ENCODE measurements at regions not wholly inside any gene's neighbourhood (a gene's known extent, or its start where the extent isn't known, plus 50 kb on each side); places are given as distances from the start of the nearest gene placed in this dataset.

DNA sequence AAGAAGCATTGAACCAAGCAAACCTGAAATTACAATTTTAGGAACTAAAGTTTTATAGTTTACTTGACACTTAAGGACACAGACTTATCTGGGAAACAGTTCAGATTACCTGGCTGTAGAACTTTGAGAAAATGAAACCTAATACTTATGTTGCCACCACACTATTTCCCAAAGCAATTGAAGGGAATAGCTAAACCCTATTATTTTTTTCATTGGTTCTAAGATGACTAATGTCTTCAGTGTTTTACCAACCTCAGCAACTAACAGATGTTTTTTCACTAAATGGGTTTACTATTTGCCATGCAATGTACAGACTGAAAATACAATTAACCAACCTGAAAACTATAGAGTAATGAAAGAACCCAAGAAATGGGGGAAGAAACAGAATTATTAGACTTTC lies 689.6 kb downstream of the SORCS1 start:
- H3K9me3 ChIP-seq (ENCODE audit: control insufficient read depth in 2 of 3, low read length in 3 of 3): no peaks in the 10 kb centered on the region
- peaks cover 0 to 15% (median 5%) of the 10 kb centered on the region in 11 donors for H3K9me3 Mint-ChIP-seq
- no peak overlapping the region for H3K27ac ChIP-seq (ENCODE audit: low read depth, low read length)
- H3K27me3 ChIP-seq (ENCODE audit: control insufficient read depth in 2 of 2, insufficient read depth in 2 of 2, low read length in 2 of 2): no peaks in the 10 kb centered on the region
- DNase-seq (no peak), ATAC-seq (no peak)
- ChIA-PET CTCF (no interaction called here), POLR2A (no interaction called here)
- no peak overlapping the region for H3K4me3 ChIP-seq (ENCODE audit: low read length)
- no peak overlapping the region for H3K4me3 Mint-ChIP-seq
- H3K27ac Mint-ChIP-seq: no peak overlapping the region
- no peaks in the 10 kb centered on the region for H3K4me1 ChIP-seq (ENCODE audit: control insufficient read depth in 2 of 2, insufficient read depth in 2 of 2, low read length in 2 of 2)
- no peaks in the 10 kb centered on the region for H3K4me1 Mint-ChIP-seq
- H3K27me3 Mint-ChIP-seq: no peaks in the 10 kb centered on the region
- intact Hi-C loops (cut with micrococcal nuclease): no loop called here
- no peaks in the 10 kb centered on the region for H3K36me3 Mint-ChIP-seq
- H3K36me3 ChIP-seq (ENCODE audit: control insufficient read depth in 2 of 3, insufficient read depth in 3 of 3, low read length in 3 of 3): no peaks in the 10 kb centered on the region

DNA sequence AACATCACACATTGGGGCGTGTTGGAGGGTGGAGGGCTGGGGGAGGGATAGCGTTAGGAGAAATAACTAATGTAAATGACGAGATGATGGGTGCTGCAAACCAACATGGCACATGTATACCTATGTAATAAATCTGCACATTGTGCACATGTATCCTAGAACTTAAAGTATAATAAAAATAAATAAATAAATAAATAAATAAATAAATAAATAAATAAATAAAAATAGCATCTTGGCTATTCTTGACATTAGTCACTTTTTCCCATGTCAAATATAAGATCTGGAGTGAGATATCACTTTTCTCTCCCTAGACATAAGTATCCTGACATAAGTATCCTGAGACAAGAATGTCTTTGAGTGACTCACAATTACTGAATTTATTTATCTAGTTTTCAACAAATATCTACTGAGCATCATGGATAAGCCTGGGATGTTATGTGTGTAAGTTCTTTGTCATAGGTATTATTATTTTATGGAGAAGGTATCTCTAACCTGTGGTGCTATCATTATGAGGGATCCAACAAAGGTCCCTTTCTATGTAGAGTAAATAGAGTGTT lies 691.3 kb downstream of the SORCS1 start:
- Mint-ChIP-seq H3K4me3 (no peak overlapping the region), H3K36me3 (no peaks in the 10 kb centered on the region), H3K4me1 (no peaks in the 10 kb centered on the region), H3K27me3 (no peaks in the 10 kb centered on the region), H3K27ac (no peak overlapping the region), H3K9me3 (peaks cover 0 to 24% (median 7%) of the 10 kb centered on the region in 11 donors)
- H3K27ac ChIP-seq (ENCODE audit: low read depth, low read length): no peak overlapping the region
- no peaks in the 10 kb centered on the region for H3K27me3 ChIP-seq (ENCODE audit: control insufficient read depth in 2 of 2, insufficient read depth in 2 of 2, low read length in 2 of 2)
- ATAC-seq (no peak), DNase-seq (no peak)
- no peaks in the 10 kb centered on the region for H3K4me1 ChIP-seq (ENCODE audit: control insufficient read depth in 2 of 2, insufficient read depth in 2 of 2, low read length in 2 of 2)
- no peaks in the 10 kb centered on the region for H3K36me3 ChIP-seq (ENCODE audit: control insufficient read depth in 2 of 3, insufficient read depth in 3 of 3, low read length in 3 of 3)
- intact Hi-C loops (cut with micrococcal nuclease): no loop called here
- ChIA-PET CTCF (no interaction called here), POLR2A (no interaction called here)
- no peak overlapping the region for H3K4me3 ChIP-seq (ENCODE audit: low read length)
- H3K9me3 ChIP-seq (ENCODE audit: control insufficient read depth in 2 of 3, low read length in 3 of 3): no peaks in the 10 kb centered on the region

DNA sequence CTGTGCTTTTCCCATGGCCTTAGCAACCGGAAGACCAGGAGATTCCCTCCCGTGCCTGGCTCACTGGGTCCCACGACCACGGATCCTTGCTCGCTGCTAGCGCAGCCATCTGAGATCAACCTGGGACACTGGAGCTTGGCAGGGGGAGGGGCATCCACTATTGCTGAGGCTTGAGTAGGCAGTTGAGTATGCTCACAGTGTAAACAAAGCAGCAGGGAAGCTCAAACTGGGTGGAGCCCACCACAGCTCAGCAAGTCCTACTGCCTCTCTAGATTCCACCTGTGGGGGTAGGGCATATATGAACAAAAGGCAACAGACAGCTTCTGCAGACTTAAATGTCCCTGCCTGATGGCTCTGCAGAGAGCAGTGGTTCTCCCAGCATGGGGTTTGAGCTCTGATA lies 697.0 kb downstream of the SORCS1 start:
- no peaks in the 10 kb centered on the region for H3K27me3 Mint-ChIP-seq
- Histone ChIP-seq H3K9me3 (ENCODE audit: control insufficient read depth in 2 of 3, low read length in 3 of 3) (no peaks in the 10 kb centered on the region), H3K4me3 (ENCODE audit: low read length) (no peak overlapping the region), H3K36me3 (ENCODE audit: control insufficient read depth in 2 of 3, insufficient read depth in 3 of 3, low read length in 3 of 3) (no peaks in the 10 kb centered on the region), H3K27ac (ENCODE audit: low read depth, low read length) (no peak overlapping the region), H3K4me1 (ENCODE audit: control insufficient read depth in 2 of 2, insufficient read depth in 2 of 2, low read length in 2 of 2) (no peaks in the 10 kb centered on the region), H3K27me3 (ENCODE audit: control insufficient read depth in 2 of 2, insufficient read depth in 2 of 2, low read length in 2 of 2) (no peaks in the 10 kb centered on the region)
- no peaks in the 10 kb centered on the region for H3K4me1 Mint-ChIP-seq
- H3K36me3 Mint-ChIP-seq: no peaks in the 10 kb centered on the region
- ATAC-seq (no peak), DNase-seq (no peak)
- H3K9me3 Mint-ChIP-seq: peaks cover 2 to 36% (median 20%) of the 10 kb centered on the region in 11 donors
- ChIA-PET CTCF (no interaction called here), POLR2A (no interaction called here)
- no peak overlapping the region for H3K27ac Mint-ChIP-seq
- no peak overlapping the region for H3K4me3 Mint-ChIP-seq
- intact Hi-C loops (cut with micrococcal nuclease): no loop called here

DNA sequence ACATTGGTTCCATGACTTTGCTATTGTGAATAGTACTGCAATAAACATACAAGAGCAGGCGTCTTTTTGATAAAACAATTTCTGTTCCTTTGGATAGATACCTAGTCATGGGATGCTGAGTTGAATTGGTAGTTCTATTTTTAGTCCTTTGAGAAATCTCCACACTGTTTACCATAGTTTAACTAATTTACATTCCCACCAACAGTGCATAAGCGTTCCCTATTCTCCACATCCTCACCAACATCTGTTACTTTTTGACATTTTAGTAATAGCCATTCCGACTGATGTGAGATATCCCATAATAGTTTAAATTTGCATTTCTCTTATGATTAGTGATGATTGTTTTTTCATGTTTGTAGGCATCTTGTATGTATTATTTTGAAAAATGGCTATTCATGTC lies 707.0 kb downstream of the SORCS1 start:
- Mint-ChIP-seq H3K9me3 (peaks cover 2 to 18% (median 7%) of the 10 kb centered on the region in 11 donors), H3K4me3 (no peak overlapping the region), H3K36me3 (peaks cover 0 to 3% (median 0%) of the 10 kb centered on the region in 5 donors), H3K27me3 (no peaks in the 10 kb centered on the region), H3K27ac (no peak overlapping the region), H3K4me1 (no peaks in the 10 kb centered on the region)
- CTCF ChIA-PET: no interaction called here
- Histone ChIP-seq H3K4me1 (ENCODE audit: control insufficient read depth in 2 of 2, insufficient read depth in 2 of 2, low read length in 2 of 2) (no peaks in the 10 kb centered on the region), H3K36me3 (ENCODE audit: control insufficient read depth in 2 of 3, insufficient read depth in 3 of 3, low read length in 3 of 3) (no peaks in the 10 kb centered on the region), H3K4me3 (ENCODE audit: low read length) (no peak overlapping the region), H3K9me3 (ENCODE audit: control insufficient read depth in 2 of 3, low read length in 3 of 3) (no peaks in the 10 kb centered on the region), H3K27me3 (ENCODE audit: control insufficient read depth in 2 of 2, insufficient read depth in 2 of 2, low read length in 2 of 2) (no peaks in the 10 kb centered on the region), H3K27ac (ENCODE audit: low read depth, low read length) (no peak overlapping the region)
- no peak for DNase-seq
- intact Hi-C loops (cut with micrococcal nuclease): no loop called here
- no peak for ATAC-seq
- POLR2A ChIA-PET: no interaction called here

DNA sequence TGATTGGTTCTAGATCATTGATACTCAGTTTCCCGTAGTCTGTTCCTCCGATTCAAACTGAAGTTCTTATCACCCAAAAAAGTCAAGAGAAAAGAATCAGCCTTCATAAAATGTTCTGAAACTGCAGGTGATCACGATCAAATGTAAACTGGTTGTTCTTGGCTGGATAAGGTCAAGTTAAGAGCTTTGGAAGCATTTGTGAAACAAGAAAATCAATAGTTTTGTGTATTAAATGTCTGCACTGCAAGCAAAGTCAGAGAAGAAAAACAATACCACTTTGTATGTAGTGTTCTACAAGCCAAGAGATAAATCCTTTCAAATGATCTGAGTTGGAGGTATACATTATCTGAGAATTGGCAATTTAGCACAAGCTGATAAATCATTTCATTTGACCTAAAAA lies 710.3 kb downstream of the SORCS1 start:
- Mint-ChIP-seq H3K4me3 (no peak overlapping the region), H3K4me1 (no peaks in the 10 kb centered on the region), H3K27me3 (no peaks in the 10 kb centered on the region), H3K36me3 (no peaks in the 10 kb centered on the region), H3K27ac (no peak overlapping the region), H3K9me3 (peaks cover 0 to 10% (median 0%) of the 10 kb centered on the region in 11 donors)
- H3K36me3 ChIP-seq (ENCODE audit: control insufficient read depth in 2 of 3, insufficient read depth in 3 of 3, low read length in 3 of 3): no peaks in the 10 kb centered on the region
- no peaks in the 10 kb centered on the region for H3K4me1 ChIP-seq (ENCODE audit: control insufficient read depth in 2 of 2, insufficient read depth in 2 of 2, low read length in 2 of 2)
- H3K27ac ChIP-seq (ENCODE audit: low read depth, low read length): no peak overlapping the region
- CTCF ChIA-PET: no interaction called here
- POLR2A ChIA-PET: no interaction called here
- intact Hi-C loops (cut with micrococcal nuclease): no loop called here
- H3K27me3 ChIP-seq (ENCODE audit: control insufficient read depth in 2 of 2, insufficient read depth in 2 of 2, low read length in 2 of 2): no peaks in the 10 kb centered on the region
- DNase-seq (no peak), ATAC-seq (no peak)
- no peak overlapping the region for H3K4me3 ChIP-seq (ENCODE audit: low read length)
- no peaks in the 10 kb centered on the region for H3K9me3 ChIP-seq (ENCODE audit: control insufficient read depth in 2 of 3, low read length in 3 of 3)

DNA sequence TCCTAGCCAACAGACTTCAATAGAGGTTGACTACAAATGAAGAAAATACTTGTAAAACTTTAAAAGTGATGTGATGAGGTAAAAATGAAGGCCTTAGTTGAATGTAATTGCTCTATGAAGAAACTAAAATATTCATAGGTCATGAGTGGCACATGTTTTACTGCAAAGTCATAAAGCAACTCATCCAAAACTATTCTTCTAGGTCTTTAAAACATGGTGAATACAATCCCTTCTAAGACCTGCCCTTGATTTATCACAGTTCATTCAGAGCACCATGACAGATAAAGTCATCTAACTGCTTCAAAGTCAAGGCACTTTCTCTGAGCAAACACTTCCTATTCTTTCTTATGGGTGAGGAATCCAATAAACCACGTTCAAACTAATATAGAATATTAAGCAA lies 713.5 kb downstream of the SORCS1 start:
- Histone ChIP-seq H3K27ac (ENCODE audit: low read depth, low read length) (no peak overlapping the region), H3K36me3 (ENCODE audit: control insufficient read depth in 2 of 3, insufficient read depth in 3 of 3, low read length in 3 of 3) (no peaks in the 10 kb centered on the region), H3K4me1 (ENCODE audit: control insufficient read depth in 2 of 2, insufficient read depth in 2 of 2, low read length in 2 of 2) (no peaks in the 10 kb centered on the region), H3K4me3 (ENCODE audit: low read length) (no peak overlapping the region), H3K9me3 (ENCODE audit: control insufficient read depth in 2 of 3, low read length in 3 of 3) (no peaks in the 10 kb centered on the region), H3K27me3 (ENCODE audit: control insufficient read depth in 2 of 2, insufficient read depth in 2 of 2, low read length in 2 of 2) (no peaks in the 10 kb centered on the region)
- intact Hi-C loops (cut with micrococcal nuclease): no loop called here
- ATAC-seq (no peak), DNase-seq (no peak)
- H3K27ac Mint-ChIP-seq: no peak overlapping the region
- peaks cover 0 to 4% (median 0%) of the 10 kb centered on the region in 5 donors for H3K36me3 Mint-ChIP-seq
- peaks cover 0 to 23% (median 0%) of the 10 kb centered on the region in 11 donors for H3K9me3 Mint-ChIP-seq
- ChIA-PET POLR2A (no interaction called here), CTCF (no interaction called here)
- peaks cover 0 to 4% (median 0%) of the 10 kb centered on the region in 5 donors for H3K27me3 Mint-ChIP-seq
- no peaks in the 10 kb centered on the region for H3K4me1 Mint-ChIP-seq
- no peak overlapping the region for H3K4me3 Mint-ChIP-seq

DNA sequence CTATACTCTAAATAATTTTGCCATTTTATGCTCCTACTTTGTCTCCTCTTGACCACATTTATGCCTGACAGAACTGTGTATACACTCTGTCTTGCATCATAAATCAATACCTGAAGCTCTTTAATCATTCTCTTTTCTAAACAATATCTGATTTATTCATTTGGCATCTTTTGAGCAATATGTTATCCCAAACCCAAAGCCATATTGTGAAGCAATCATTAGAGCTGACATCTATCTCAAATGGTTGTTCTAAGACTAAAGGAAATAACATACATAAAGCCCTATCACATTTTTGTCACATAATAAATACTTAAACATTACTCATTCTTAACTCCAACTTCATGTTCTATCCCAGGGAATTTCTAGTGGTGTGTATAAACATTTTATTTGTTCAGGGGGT lies 717.6 kb downstream of the SORCS1 start:
- CTCF ChIA-PET: no interaction called here
- Histone ChIP-seq H3K36me3 (ENCODE audit: control insufficient read depth in 2 of 3, insufficient read depth in 3 of 3, low read length in 3 of 3) (no peaks in the 10 kb centered on the region), H3K9me3 (ENCODE audit: control insufficient read depth in 2 of 3, low read length in 3 of 3) (no peaks in the 10 kb centered on the region), H3K4me3 (ENCODE audit: low read length) (no peak overlapping the region), H3K27me3 (ENCODE audit: control insufficient read depth in 2 of 2, insufficient read depth in 2 of 2, low read length in 2 of 2) (no peaks in the 10 kb centered on the region), H3K4me1 (ENCODE audit: control insufficient read depth in 2 of 2, insufficient read depth in 2 of 2, low read length in 2 of 2) (no peaks in the 10 kb centered on the region), H3K27ac (ENCODE audit: low read depth, low read length) (no peak overlapping the region)
- no peaks in the 10 kb centered on the region for H3K4me1 Mint-ChIP-seq
- H3K36me3 Mint-ChIP-seq: peaks cover 0 to 4% (median 0%) of the 10 kb centered on the region in 5 donors
- POLR2A ChIA-PET: no interaction called here
- ATAC-seq (no peak), DNase-seq (no peak)
- peaks cover 0 to 25% (median 3%) of the 10 kb centered on the region in 11 donors for H3K9me3 Mint-ChIP-seq
- peaks cover 0 to 4% (median 0%) of the 10 kb centered on the region in 5 donors for H3K27me3 Mint-ChIP-seq
- no peak overlapping the region for H3K27ac Mint-ChIP-seq
- no peak overlapping the region for H3K4me3 Mint-ChIP-seq
- intact Hi-C loops (cut with micrococcal nuclease): no loop called here

Data from naive thymus-derived CD4-positive, alpha-beta T cell (primary cell).